Limb (tissue), 2 donors: ENCODE measurements at regions not wholly inside any gene's neighbourhood (a gene's known extent, or its start where the extent isn't known, plus 50 kb on each side); places are given as distances from the start of the nearest gene placed in this dataset.

Experiments
- DNase-seq, 2 donors: peaks; one replicate each; pipeline ENCODE4 v3.0.0-alpha.2; 2016; ENCODE audit errors: extremely low spot score in 2 of 2

- peak; percentile 38 to 40 for DNase-seq
Measured at GRCh38 chr17:55668312-55668920, 54.2 kb downstream of the TMEM100 start.

GRCh38 chr17:55666806-55667205, 55.9 kb downstream of the TMEM100 start:
- DNase-seq: no peak

- no peak for DNase-seq
Measured at GRCh38 chr17:55664287-55664686, 58.4 kb downstream of the TMEM100 start.

- no peak for DNase-seq
Measured at GRCh38 chr17:55663400-55663799, 59.3 kb downstream of the TMEM100 start.

GRCh38 chr17:55661963-55662834, 60.5 kb downstream of the TMEM100 start:
- DNase-seq: no peak

GRCh38 chr17:55661256-55661758, 61.4 kb downstream of the TMEM100 start:
- DNase-seq: no peak

GRCh38 chr17:55660178-55660886, 62.3 kb downstream of the TMEM100 start:
- DNase-seq: peak in 1 of 2 donors; percentile 33

- no peak for DNase-seq
Measured at GRCh38 chr17:55659661-55660060, 63.0 kb downstream of the TMEM100 start.

GRCh38 chr17:55655777-55656176, 66.9 kb downstream of the TMEM100 start:
- no peak for DNase-seq

GRCh38 chr17:55654821-55655220, 67.8 kb downstream of the TMEM100 start:
- DNase-seq: no peak

GRCh38 chr17:55654022-55654421, 68.6 kb downstream of the TMEM100 start:
- no peak for DNase-seq

- no peak for DNase-seq
Measured at GRCh38 chr17:55652825-55653224, 69.8 kb downstream of the TMEM100 start.

GRCh38 chr17:55652114-55652823, 70.4 kb downstream of the TMEM100 start:
- DNase-seq: no peak

GRCh38 chr17:55649957-55650597, 72.6 kb downstream of the TMEM100 start:
- no peak for DNase-seq

GRCh38 chr17:55648086-55648485, 74.6 kb downstream of the TMEM100 start:
- no peak for DNase-seq

- no peak for DNase-seq
Measured at GRCh38 chr17:55645361-55645760, 77.3 kb downstream of the TMEM100 start.

GRCh38 chr17:55644346-55644745, 78.3 kb downstream of the TMEM100 start:
- DNase-seq: no peak

GRCh38 chr17:55642741-55643140, 79.9 kb downstream of the TMEM100 start:
- no peak for DNase-seq

GRCh38 chr17:55641676-55642081, 81.0 kb downstream of the TMEM100 start:
- DNase-seq: peak; percentile 56 to 64

- no peak for DNase-seq
Measured at GRCh38 chr17:55639096-55639495, 83.6 kb downstream of the TMEM100 start.
